ENCODE measurements at regions not wholly inside any gene's neighbourhood (a gene's known extent, or its start where the extent isn't known, plus 50 kb on each side); places are given as distances from the start of the nearest gene placed in this dataset.

DNA sequence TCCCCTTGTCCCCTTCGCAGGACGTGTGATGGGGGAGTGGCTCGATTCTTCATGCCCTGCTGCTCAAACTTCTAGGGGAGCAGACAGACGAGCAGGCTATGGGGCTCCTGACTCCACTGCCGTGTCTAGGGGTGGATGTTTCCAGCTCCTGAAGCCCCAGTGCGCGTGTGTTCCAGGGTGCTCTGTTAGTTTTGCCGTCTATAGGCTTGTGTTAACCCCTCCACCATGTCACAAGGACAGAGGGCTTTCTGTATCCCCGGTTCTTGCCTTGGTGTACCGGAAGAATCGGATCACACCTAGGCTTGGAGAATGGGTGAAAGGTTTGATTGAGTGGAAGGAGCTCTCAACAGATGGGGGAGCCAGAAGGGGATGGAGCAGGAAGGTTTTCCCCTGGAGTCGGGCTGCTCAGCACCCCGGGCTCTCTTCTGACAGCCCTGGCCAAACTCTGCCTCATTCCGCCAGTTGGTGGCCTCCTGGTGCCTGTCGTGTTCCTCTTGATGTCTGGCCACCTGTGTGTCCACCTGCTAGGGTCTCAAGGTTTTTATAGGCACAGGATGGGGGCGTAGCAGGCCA is 810.7 kb downstream of the BRD1 start:
- TF ChIP-seq CTCF (IDR thresholded peaks at IDR 0.05; ENCODE audit: low read depth, low read length, missing control alignments): no peak
- no peak overlapping the region for H3K4me3 ChIP-seq (ENCODE audit: low read depth, low read length)
- in situ Hi-C loops (cut with HindIII; ENCODE audit: low sequenced_read_pairs): no loop called here
- DNase-seq (ENCODE audit: low read depth): no peak

DNA sequence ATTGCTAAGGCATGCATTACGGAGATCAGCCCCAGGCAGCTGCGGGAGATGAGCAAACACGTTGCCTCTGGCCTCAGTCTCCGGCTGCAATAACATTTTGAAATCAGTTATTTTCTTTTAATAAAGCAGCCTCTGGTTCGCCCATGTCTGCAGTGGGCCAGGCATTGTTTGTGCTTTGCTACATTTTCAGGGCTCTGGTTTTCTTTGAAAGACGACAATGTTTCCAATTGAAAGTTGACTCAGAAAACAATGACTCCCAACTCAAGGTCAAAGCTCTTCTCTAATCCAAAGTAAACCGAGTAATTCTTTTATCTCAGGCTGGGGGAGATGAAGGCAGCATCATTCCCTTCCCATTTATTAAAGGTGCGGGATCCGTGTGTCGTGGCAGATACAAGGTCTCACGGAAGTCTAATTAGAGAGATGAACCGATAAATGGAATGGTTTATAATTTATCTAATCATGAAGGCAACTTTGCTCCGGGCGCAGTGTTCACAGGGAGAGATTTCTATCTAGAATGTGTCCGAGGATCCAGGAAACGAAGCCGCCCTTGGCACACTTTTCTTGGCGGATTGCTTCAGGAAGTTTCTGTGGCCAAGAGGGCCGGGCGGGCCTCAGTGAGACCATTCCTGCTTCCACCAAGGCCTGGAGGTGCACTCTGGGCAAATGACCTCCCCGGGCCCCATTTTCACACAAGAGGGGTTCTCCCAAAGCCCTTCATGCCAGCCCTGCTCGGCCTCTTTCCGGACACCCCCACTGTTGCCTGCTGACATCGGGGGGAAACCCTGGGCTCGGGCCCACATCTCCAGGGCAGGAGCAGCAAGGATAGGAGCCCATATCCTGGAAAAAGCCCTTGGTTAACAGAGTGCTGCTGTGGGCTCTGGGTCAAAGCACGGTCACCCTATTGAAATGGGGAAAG is 811.4 kb downstream of the BRD1 start:
- in situ Hi-C loops (cut with HindIII; ENCODE audit: low sequenced_read_pairs): no loop called here
- no peak for DNase-seq (ENCODE audit: low read depth)
- no peak for TF ChIP-seq CTCF (IDR thresholded peaks at IDR 0.05; ENCODE audit: low read depth, low read length, missing control alignments)
- no peak overlapping the region for H3K4me3 ChIP-seq (ENCODE audit: low read depth, low read length)

DNA sequence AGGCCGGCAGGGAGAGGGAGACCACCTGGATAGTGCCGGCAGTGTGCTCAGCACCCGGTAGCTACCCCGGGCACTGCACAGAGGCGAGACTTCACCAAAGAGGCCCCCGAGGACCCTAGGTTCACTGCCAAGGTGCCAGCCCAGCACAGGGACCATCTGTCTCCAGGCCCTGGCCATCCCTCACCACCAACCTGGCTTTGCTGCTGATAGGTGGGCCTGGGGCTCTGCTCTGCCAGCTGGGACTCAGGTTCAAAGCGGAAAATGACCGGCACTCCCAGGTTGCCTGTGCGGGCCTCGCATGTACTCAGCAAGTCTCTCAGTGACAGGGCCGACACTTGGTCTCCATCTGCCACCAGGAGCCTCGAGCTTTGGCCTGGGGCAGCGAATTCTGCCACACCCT is 812.2 kb downstream of the BRD1 start:
- TF ChIP-seq CTCF (IDR thresholded peaks at IDR 0.05; ENCODE audit: low read depth, low read length, missing control alignments): no peak
- no peak for DNase-seq (ENCODE audit: low read depth)
- in situ Hi-C loops (cut with HindIII; ENCODE audit: low sequenced_read_pairs): no loop called here
- no peak overlapping the region for H3K4me3 ChIP-seq (ENCODE audit: low read depth, low read length)

GRCh38 chr22:49014227-49015201 is 813.2 kb downstream of the BRD1 start:
- H3K4me3 ChIP-seq (ENCODE audit: low read depth, low read length): no peak overlapping the region
- DNase-seq (ENCODE audit: low read depth): no peak
- in situ Hi-C loops (cut with HindIII; ENCODE audit: low sequenced_read_pairs): loop anchor here (5.0 kb wide), 1 partner anchor 58 kb away; no protein-coding TSS in a partner anchor
- TF ChIP-seq CTCF (IDR thresholded peaks at IDR 0.05; ENCODE audit: low read depth, low read length, missing control alignments): no peak

GRCh38 chr22:49013707-49014106 is 814.0 kb downstream of the BRD1 start:
- no peak overlapping the region for H3K4me3 ChIP-seq (ENCODE audit: low read depth, low read length)
- no peak for DNase-seq (ENCODE audit: low read depth)
- in situ Hi-C loops (cut with HindIII; ENCODE audit: low sequenced_read_pairs): loop anchor here (5.0 kb wide), 1 partner anchor 59 kb away; no protein-coding TSS in a partner anchor
- TF ChIP-seq CTCF (IDR thresholded peaks at IDR 0.05; ENCODE audit: low read depth, low read length, missing control alignments): no peak
